GM19351 (cell line): ENCODE measurements at regions not wholly inside any gene's neighbourhood (a gene's known extent, or its start where the extent isn't known, plus 50 kb on each side); places are given as distances from the start of the nearest gene placed in this dataset.

Experiments used
- ATAC-seq: cut with Tn5 transposase; IDR thresholded peaks from one replicate; pipeline ENCODE4 v1.9.1; 2021; ENCODE audit warnings: mild to moderate bottlenecking, moderate library complexity; ENCODE audit not compliant: unreplicated experiment

DNA sequence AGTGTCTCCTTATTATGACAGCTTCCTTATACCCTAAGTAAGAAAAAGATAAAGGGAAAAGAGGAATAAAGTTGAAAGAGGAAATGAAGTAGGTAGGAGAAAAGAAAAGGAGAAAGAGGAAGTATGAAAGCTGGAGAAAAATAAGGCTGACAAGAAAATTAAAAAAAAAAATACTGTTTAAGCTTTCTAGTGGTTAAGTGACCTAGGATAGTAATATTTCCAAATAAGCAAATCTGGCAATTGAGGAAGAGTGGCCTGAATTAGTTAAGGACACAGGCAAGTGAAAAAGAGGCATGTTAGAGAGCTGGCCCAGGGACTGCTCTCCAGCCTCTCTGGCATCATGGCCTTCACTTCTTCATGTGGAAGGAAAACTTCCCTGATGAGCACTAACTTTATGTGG, 76.5 kb upstream of the ADGRF1 start:
- no peak for ATAC-seq

DNA sequence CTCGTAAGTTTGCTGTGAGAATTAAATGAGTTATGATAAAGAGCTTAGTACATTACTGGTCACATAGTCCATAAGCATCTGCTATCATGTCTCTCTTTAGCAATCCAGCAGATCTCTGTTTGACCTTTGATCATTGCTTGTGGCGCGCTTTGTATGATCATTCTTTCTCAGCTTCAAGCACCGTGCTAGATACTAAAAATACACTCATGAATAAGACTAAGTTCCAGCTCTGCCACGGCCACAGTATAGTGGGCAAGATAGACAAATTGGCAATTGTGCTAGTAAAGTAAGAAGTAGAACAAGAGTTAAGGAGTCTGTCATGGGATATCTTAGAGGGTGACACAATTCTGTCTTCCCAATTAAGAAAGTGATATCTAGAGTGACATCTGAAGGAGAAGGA, 75.2 kb upstream of the ADGRF1 start:
- ATAC-seq, result no peak

DNA sequence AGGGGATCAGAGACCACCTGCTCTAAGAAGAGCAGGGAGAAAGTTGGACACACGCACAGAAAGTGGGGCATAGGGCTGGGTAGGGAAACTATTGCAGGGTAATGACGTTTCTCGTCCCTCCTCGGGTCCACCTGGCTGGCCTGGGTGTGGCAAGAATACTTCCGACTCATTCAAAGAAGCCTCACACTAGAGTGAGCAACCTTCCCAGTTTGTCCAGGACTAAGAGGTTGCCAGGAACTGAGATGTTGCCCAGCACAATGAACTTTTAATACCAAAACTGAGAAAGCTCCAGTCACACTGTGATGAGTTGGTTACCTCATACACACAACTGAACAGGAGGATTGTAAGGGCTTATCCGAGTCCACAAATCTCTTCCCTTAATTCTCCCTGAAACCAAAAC, 74.5 kb upstream of the ADGRF1 start:
- ATAC-seq, result no peak

DNA sequence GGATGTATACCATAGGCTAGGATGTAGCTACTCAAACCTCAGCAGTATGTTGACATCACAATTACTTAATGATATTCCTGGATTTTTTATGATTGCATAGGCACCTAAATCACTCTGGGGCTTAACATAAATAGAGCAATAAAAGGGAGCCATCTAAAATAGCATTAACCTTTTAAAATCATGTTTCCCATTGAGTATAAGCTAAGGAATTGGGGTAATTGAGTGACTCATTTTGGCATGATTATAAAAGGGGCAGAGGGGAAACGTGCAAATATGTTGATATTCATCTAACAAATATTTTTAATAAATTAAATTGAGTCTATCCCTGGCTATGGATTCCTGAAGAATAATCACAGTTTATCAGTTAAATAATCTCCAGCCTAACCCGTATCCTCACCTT, 74.0 kb upstream of the ADGRF1 start:
- no peak for ATAC-seq

DNA sequence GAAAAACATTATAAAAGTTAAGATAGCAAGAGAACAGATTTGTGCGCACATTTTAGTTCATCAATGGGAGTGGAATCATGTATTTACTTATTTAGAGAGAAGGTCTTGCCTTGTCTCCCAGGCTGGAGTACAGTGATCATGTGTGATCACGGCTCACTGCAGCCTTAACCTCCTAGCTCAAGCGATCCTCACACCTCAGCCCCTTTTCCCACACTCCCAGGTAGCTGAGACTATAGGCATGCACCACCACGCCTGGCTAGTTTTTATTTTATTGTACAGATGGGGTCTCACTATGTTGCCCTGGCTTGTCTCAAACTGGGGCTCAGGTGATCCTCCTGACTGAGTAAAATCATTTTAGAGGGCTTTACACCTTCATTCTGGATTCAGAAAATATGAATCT, 72.3 kb upstream of the ADGRF1 start:
- ATAC-seq, result no peak

DNA sequence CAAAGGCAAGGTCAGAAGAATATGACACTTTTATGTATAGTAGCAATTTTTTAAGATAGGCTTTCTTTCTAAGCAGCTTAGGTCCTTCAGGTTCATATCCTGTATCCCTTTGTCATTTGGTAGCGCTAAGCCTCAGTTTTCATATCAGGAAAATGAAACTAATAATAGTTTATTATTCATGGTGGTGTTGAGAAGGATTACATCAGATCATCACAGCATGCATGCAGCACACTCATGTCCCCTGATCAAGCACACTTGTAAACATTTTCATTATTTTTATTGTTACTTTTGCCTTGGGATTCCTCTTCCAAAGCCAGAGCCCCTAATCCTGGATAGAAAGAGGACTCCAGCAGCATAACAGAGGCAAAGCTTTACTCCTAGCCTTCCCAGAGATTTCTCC, 70.2 kb upstream of the ADGRF1 start:
- ATAC-seq, result no peak

DNA sequence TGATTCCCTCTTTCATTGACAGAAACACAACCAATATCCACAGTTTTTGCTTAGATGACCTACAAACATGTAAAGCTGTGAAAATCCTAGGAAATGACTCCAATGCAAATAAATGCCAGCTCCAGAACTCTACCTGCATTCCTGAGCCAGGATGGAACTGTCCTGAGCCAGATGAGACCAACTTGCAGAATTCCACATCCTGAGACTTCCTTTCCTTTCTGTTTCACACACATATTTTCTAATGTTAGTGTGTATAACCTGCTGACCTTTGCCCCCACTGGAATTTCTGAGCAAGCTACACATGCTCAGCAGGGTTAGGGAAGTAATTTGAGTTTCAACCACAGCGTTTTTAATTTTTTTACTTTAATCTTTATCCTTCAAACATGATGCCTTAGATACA, 69.6 kb upstream of the ADGRF1 start:
- no peak for ATAC-seq

DNA sequence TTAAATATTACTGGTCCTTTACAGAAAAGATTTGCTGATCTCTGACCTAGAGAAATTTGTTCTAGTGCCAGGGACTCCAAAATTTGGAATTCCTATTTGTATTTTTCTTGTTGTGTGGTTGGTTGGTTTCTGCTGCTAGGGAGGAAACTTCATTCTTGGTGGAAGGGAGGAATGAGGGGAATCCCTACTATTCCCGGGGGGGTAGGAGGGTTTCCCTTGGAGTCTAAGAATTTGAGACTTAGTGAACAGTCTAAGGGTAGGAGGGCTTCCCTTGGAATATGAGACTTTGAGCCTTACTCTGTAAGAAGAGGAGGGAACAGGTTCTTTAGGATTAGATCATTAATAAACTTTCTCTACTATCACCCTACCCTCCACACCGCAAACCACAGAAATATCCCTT, 67.1 kb upstream of the ADGRF1 start:
- ATAC-seq, result no peak

DNA sequence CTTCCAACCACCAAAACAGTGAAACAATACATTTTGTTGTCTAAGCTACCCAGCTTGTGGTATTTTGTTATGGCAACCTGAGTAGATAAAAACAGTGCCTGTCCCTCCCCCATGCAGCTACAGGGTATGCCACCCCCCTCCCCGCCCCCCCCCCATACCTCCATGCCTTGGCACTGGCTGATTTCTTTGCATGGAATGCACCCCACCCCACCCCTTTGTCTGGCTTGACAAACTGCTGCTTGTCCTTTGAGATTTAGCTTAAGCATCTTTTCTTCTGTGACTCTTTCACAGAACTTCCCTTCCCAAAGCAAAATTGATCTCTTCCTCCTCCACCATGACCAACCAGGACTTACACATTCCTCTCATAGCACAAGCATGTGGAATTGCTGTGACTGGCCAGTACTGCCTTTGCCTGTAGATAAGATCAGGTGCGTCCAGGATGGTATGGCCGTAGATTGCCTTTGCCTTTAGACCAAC, 64.6 kb upstream of the ADGRF1 start:
- ATAC-seq, result no peak

DNA sequence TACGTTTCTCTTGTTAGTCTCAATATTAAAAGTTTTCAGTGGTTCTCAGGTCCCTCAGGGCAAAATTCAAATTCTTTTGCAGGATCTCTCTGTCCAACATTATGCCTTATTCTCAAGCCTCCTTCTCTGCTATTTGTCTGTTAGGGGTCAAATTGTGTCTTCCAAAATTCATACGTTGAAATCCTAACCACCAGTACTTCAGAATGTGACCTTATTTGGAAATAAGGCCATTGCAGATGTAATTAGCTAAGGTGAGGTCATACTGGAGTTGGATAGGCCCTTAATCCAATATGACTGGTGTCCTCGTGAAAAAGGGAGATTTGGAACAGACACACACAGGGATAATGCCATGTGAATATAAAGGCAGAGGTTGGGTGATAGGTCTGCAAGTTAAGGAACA, 64.1 kb upstream of the ADGRF1 start:
- no peak for ATAC-seq

DNA sequence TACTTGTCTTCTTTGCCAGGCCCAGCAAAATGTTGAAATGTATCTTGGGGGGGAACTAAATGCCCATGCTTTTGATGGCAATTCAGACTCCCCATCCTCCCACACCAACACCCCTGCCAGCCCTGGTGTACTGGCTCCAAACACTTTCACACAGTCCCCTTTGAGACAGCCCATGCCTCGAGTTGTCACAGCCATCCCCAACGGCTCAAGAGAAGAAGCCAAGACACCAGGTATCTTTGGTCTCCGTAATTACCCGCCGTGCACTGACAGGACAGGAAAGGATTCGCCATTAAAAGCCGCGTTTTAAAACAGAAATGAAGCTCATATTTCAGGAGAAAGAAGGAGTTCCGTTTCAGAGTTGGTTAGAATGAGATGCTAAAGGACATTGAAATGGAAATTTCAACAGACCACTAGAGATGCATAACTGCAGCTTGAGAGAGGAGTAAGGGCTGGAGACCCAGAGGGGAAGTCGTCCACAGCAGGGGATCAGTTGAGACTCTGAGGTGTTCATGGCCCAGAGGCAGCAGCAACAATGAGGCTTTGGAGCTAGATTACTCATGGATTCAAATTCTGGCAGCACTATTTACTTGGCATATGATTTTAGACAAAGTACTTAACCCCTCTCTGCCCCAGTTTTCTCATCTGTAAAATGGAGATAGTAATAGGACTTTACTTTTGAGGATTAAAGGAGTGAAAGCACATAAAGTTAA, 63.5 kb upstream of the ADGRF1 start:
- no peak for ATAC-seq

DNA sequence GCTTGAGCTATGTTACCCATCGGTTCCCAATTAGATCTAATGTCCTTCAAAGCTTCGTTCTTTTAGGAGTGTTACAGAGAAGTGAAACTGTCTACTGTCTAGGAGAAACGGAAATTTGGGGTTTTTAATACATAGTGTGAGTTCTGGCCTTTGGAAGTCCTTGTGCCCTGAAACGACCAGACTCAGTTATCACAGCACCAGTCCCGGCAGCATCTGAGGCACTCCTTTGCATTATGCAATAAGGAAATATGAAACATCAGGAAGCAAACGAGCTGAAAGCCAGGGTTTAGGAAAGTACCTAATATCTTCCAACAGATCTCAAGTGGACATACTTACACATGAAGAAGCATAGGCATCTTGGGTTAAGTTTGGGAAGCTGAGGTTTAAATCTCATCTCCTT, 61.8 kb upstream of the ADGRF1 start:
- ATAC-seq, result no peak

DNA sequence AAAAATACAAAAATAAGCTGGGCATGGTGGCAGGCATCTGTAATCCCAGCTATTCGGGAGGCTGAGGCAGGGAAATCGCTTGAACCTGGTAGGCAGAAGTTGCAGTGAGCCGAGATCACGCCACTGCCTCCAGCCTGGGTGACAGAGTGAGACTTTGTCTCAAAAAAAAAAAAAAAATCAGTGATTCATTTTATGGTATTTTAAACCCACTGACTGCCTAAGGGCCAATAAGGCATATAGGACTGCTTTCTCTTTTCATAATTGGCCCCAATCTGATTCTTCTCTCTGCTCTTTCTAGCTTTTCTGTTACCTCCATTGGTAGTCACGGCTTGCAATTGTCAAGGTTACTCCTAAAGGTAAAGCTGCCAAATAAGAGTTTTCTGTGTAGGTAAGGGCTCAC, 60.2 kb upstream of the ADGRF1 start:
- no peak for ATAC-seq

DNA sequence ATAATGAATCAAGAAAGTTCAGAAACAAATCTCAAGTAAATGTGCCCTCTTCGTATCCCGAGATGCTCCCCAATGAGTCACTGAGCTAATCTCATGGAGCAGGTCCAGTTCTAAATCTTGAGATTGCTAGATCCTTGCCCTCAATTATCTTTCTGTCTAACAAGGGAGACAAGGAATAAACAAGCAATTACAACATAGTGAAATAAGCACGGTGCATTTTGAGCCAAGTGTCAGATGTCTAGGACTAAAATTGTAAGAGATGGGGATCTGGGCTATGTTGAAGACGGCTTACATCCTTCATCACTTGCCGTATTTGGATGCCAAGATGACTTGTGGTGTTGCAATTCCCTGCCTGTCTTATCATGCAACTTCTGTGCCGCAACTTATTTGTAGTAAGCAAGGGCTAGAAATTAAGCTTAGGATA, 56.5 kb upstream of the ADGRF1 start:
- no peak for ATAC-seq

DNA sequence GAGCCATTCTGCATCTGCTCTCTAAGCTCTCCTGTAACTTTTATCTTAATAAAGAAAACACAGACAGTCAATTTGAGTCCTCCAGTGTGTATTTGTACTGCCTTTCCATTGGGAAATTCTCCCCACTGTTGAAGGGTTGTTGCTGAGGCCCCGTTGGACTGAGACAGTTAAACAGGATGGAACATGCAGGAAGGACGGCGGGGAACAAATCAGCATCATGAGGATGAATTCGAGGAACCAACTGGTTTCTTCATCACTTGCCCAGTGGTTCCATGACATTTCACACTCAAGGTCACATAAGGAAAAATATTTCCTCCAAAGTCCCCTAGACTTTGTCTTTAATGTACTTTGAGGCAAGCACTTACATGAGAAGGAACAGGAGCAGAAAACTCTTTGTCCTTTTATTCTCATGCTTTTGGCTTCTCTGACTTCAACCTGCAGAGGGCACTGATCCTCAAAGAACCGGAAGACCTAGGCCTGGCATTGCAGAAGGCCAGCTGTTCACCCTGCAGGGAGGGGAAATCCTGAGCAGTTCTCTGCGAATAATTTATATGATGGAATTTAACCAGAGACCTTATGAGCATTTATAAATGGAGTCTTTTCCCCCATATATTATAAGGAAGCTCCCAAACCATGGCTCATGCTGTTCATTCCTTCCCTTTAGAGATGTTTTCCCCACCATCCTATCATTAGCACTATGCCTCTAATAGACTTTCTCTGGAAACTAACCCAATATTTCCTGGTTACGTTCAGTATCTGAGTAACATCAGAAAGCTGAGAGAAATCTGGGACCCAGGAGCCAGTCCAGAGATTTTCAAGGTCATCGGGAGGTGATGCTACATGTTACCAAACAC, 55.2 kb upstream of the ADGRF1 start:
- ATAC-seq, result peak; percentile 99

DNA sequence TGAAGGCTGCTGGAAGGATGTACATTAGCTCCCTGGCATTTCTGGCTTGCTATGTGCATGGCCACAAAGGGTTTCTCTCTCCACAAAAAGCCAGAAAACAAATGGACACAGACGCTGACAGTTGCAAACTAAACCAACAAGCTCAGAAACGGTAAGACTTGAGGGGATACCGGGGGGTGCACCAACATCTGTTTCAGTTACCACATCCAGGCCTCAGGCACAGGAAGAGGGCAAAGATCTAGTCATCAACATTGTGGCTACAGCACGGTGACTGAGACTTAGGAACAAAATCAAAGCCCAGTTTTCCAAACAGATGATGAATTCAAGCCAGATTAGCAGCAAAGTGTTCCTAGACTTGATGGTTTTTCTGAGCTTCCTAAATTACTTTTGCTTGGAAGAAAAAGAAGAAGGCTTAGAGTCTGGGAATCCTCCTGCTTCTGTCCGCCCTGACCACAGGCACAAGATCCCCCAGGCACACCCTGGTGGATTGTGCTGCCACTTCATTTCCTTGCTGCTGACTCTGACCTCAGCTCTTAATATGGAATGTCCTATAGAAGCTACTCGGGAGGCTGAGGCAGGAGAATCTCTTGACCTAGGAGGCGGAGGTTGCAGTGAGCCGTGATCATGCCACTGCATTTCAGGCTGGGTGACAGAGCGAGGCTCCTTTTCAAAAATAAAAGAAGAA, 54.2 kb upstream of the ADGRF1 start:
- no peak for ATAC-seq

DNA sequence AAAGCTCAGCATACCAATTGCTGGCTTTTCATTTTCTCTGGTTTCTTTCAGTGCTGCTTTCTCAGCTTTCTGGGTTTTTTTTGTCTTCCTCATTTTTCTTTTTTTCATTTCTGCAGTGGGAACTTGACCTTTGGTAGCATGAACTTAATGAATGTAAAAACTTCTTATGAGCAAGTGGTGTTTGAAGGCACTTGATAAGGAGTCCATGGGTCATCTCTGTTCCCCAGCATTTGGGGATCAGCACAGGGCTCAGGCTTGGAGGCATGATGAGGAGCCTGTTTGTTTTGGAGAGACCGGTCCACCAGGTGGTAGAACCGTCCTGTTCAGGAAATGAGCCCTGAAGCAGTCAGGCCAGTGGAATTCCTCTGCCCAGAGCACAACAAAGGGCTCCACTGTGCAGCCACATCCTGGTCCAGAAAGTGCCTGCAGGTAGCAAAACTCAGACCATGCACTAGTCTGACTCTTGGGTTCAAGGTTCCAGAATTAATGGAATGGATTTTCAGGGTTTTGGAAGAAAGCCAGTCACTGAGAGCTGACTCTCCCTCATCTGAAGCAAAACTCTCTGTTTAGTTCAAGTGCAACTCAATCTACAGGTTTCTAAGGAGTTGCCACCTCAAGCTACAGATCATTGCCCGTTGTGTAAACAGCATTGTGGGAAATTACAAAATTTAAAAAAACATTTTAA, 52.3 kb upstream of the ADGRF1 start:
- ATAC-seq, result no peak

DNA sequence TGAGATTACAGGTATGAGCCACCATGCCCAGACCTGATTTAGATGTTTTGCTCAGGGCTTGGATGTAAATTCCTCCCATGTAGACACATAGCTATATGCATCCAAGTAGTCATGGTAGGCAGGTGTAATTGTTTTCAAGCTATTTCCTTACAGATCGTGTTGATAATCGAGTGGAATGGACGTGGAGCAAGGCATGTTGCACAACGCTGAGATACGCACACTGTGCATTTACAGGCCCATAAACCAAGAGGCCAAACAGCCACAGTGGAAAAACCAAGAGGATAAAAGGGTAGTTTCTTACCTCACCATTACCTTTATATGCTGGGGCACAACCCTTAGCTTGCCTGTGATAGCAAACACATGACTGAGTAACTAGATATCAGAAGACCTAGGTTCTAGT, 51.0 kb upstream of the ADGRF1 start:
- no peak for ATAC-seq

DNA sequence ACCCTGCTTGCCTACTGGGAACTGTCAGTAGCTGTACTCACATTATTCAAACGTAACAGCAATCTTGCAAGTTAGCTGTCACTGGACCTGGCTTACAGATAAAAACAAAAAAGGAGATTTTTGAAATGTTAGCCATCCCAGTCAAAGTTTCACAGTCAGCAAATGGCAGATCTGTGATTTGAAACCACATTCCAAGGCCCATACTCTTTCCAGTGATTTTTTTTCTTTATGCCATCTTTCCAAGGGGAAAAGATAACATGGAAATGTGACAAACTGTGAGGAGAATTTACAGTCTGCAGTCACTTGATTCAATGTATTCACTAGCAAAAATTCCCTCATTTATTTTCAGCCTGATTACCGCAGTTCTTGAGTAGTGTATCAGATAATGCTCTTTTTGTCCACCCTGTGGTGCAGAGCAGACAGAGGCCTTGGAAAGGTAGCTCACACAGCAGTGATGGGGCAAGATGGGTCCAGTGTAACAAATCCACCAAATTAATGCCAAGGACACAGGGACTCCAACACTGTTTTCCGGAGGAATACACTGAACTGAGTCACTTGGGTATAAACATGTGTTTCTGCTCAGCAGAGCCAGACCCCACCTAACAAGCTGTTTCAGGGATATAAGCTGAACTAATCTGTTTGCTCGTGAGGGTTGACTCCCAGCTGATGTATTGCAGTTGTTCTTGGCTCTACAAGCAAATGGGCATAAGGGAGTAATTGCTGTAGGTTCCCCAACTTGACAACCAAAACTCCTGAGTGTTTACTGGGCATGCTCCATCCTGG, 49.9 kb upstream of the ADGRF1 start:
- ATAC-seq, result no peak
